Ishikawa (cell line): ENCODE measurements at regions not wholly inside any gene's neighbourhood (a gene's known extent, or its start where the extent isn't known, plus 50 kb on each side); places are given as distances from the start of the nearest gene placed in this dataset.

Source experiments
- CEBPB ChIP-seq: IDR thresholded peaks from 2 replicates; pipeline ENCODE4 v1.6.1; 2012
- CREB1 ChIP-seq: IDR thresholded peaks from 2 replicates; pipeline ENCODE4 v1.6.1; 2012; ENCODE audit warnings: low read depth
- EGR1 ChIP-seq: IDR thresholded peaks from 2 replicates; pipeline ENCODE4 v1.6.1; 2012
- EP300 ChIP-seq: IDR thresholded peaks from 2 replicates; pipeline ENCODE4 v1.6.1; 2012; ENCODE audit warnings: borderline replicate concordance
- FOXM1 ChIP-seq: IDR thresholded peaks from 2 replicates; pipeline ENCODE4 v1.6.1; 2012; ENCODE audit warnings: low read depth, borderline replicate concordance
- MAX ChIP-seq: IDR thresholded peaks from 2 replicates; pipeline ENCODE4 v1.6.1; 2012
- NFIC ChIP-seq: IDR thresholded peaks from 2 replicates; pipeline ENCODE4 v1.6.1; 2012
- RAD21 ChIP-seq: IDR thresholded peaks from 2 replicates; pipeline ENCODE4 v1.6.1; 2012; ENCODE audit warnings: low read depth
- REST ChIP-seq: IDR thresholded peaks from 2 replicates; pipeline ENCODE4 v1.6.1; 2012; ENCODE audit warnings: low read depth, mild to moderate bottlenecking
- TAF1 ChIP-seq: IDR thresholded peaks from 2 replicates; pipeline ENCODE4 v1.6.1; 2012; ENCODE audit warnings: low read depth, mild to moderate bottlenecking
- TCF12 ChIP-seq: IDR thresholded peaks from 2 replicates; pipeline ENCODE4 v1.6.1; 2012; ENCODE audit warnings: low read depth
- TEAD4 ChIP-seq: IDR thresholded peaks from 2 replicates; pipeline ENCODE4 v1.6.1; 2012
- USF1 ChIP-seq: IDR thresholded peaks from 2 replicates; pipeline ENCODE4 v1.6.1; 2012
- YY1 ChIP-seq: IDR thresholded peaks from 2 replicates; pipeline ENCODE4 v1.6.1; 2012; ENCODE audit warnings: low read depth
- ZBTB7A ChIP-seq: IDR thresholded peaks from 2 replicates; pipeline ENCODE4 v1.6.1; 2012; ENCODE audit warnings: low read depth

- TF ChIP-seq CREB1, result no peak
- no peak for TF ChIP-seq NFIC
- TF ChIP-seq TCF12, result no peak
- TF ChIP-seq REST, result no peak
- TF ChIP-seq USF1, result no peak
- no peak for TF ChIP-seq YY1
- TF ChIP-seq FOXM1, result no peak
- no peak for TF ChIP-seq ZBTB7A
- no peak for TF ChIP-seq TAF1
- no peak for TF ChIP-seq MAX
- no peak for TF ChIP-seq RAD21
- TF ChIP-seq EP300, result no peak
- no peak for TF ChIP-seq CEBPB
- no peak for TF ChIP-seq EGR1
- no peak for TF ChIP-seq TEAD4
These were observed 201.7 kb upstream of the LINGO1 start for GRCh38 chr15:77834276-77834990.

- TF ChIP-seq CEBPB (no peak), TCF12 (no peak)
These were observed 200.2 kb upstream of the LINGO1 start for GRCh38 chr15:77832874-77833273.

GRCh38 chr15:77831986-77832385, 199.3 kb upstream of the LINGO1 start:
- TF ChIP-seq TEAD4 (no peak), YY1 (no peak), NFIC (no peak)

- TF ChIP-seq EP300, result no peak
- no peak for TF ChIP-seq CEBPB
- no peak for TF ChIP-seq USF1
- TF ChIP-seq YY1, result no peak
- TF ChIP-seq NFIC, result no peak
- TF ChIP-seq REST, result no peak
- no peak for TF ChIP-seq FOXM1
- TF ChIP-seq ZBTB7A, result no peak
- TF ChIP-seq CREB1, result no peak
- TF ChIP-seq TEAD4, result no peak
- no peak for TF ChIP-seq EGR1
- TF ChIP-seq MAX, result no peak
- no peak for TF ChIP-seq TCF12
- no peak for TF ChIP-seq TAF1
- TF ChIP-seq RAD21, result no peak
These were observed 197.3 kb upstream of the LINGO1 start for GRCh38 chr15:77830051-77830468.

- TF ChIP-seq ZBTB7A, result no peak
- TF ChIP-seq NFIC, result no peak
- TF ChIP-seq TEAD4, result no peak
- no peak for TF ChIP-seq TAF1
- no peak for TF ChIP-seq RAD21
- no peak for TF ChIP-seq CREB1
- no peak for TF ChIP-seq YY1
- TF ChIP-seq EP300, result no peak
These were observed 195.1 kb upstream of the LINGO1 start for GRCh38 chr15:77827860-77828259.

GRCh38 chr15:77826006-77826695, 193.4 kb upstream of the LINGO1 start:
- TF ChIP-seq REST (no peak), CEBPB (no peak), FOXM1 (no peak), MAX (no peak), TEAD4 (no peak), CREB1 (no peak)
